Esophagus squamous epithelium (tissue), 4 donors: ENCODE measurements at regions not wholly inside any gene's neighbourhood (a gene's known extent, or its start where the extent isn't known, plus 50 kb on each side); places are given as distances from the start of the nearest gene placed in this dataset.

Source experiments
- CTCF ChIP-seq, 6 experiments: fragments of 450-650 bp in 4 of 6; fragments of 200-600 bp in 2 of 6; sonication (generic) in 2 of 6; IDR thresholded peaks; one replicate each; pipeline ENCODE4 v1.5.1; 2016 to 2019; ENCODE audit warnings: antibody characterized with exemption in 6 of 6, mild to moderate bottlenecking in 4 of 6, moderate library complexity in 4 of 6
- POLR2A ChIP-seq, 4 donors: fragments of 450-650 bp; IDR thresholded peaks; one replicate each; pipeline ENCODE4 v1.6.1; 2017; ENCODE audit warnings: antibody characterized with exemption in 4 of 4, mild to moderate bottlenecking in 4 of 4, moderate library complexity in 3 of 4

DNA sequence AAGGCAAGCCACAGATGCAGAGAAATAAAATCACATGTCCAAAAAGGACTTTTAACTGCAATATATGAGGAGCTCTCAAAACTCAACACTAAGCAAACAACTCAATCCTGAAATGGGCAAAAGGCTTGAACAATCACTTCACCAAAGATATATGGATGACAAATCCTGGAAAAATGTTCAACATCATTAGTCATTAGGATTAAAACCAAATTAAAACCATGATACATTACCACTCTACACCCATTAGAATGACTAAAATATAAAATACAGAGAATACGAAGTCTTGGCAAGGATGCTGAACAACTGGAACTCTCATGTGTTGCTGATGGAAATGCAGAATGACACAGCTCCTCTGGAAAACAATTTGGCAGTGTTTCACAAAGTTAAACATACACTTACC is 277.4 kb downstream of the TLE1 start:
- TF ChIP-seq POLR2A (IDR thresholded peaks at IDR 0.05) (no peak), CTCF (IDR thresholded peaks at IDR 0.05) (no peak)
